Neural cell (in vitro differentiated cells): ENCODE measurements at regions not wholly inside any gene's neighbourhood (a gene's known extent, or its start where the extent isn't known, plus 50 kb on each side); places are given as distances from the start of the nearest gene placed in this dataset.

Experiments
- EZH2 ChIP-seq: fragments of 200-600, 300-800 bp; shearing (Covaris generic), sonication (generic); IDR thresholded peaks from 2 replicates; pipeline ENCODE4 v1.6.1; 2014; ENCODE audit warnings: antibody characterized with exemption, low read length, borderline replicate concordance, mild to moderate bottlenecking; ENCODE audit not compliant: insufficient read depth, poor library complexity, severe bottlenecking
- MXI1 ChIP-seq: fragments of 450-650 bp; conservative IDR thresholded peaks from 2 replicates; pipeline ENCODE4 v1.6.1; 2014; ENCODE audit warnings: antibody characterized with exemption, mild to moderate bottlenecking; ENCODE audit not compliant: poor library complexity, severe bottlenecking
- POLR2AphosphoS5 ChIP-seq: IDR thresholded peaks from 2 replicates; pipeline ENCODE4 v1.6.1; 2012
- RAD21 ChIP-seq: fragments of 450-650 bp; conservative IDR thresholded peaks from 2 replicates; pipeline ENCODE4 v1.6.1; 2014; ENCODE audit warnings: antibody characterized with exemption, mild to moderate bottlenecking, moderate library complexity
- SMC3 ChIP-seq: fragments of 450-650 bp; conservative IDR thresholded peaks from 2 replicates; pipeline ENCODE4 v1.6.1; 2014; ENCODE audit warnings: antibody characterized with exemption, mild to moderate bottlenecking, moderate library complexity; ENCODE audit not compliant: poor library complexity
- TAF1 ChIP-seq: IDR thresholded peaks from 2 replicates; pipeline ENCODE4 v1.6.1; 2012; ENCODE audit warnings: low read depth
- TF ChIP-seq, protein P1 (sequence below): fragments of 450-650 bp; IDR thresholded peaks from 2 replicates; pipeline ENCODE4 v1.5.1; 2014; ENCODE audit warnings: antibody characterized with exemption, mild to moderate bottlenecking, moderate library complexity; ENCODE audit not compliant: poor library complexity, severe bottlenecking
- TF ChIP-seq, protein P2 (sequence below): IDR thresholded peaks from 2 replicates; pipeline ENCODE4 v1.6.1; 2012; ENCODE audit warnings: borderline replicate concordance

DNA sequence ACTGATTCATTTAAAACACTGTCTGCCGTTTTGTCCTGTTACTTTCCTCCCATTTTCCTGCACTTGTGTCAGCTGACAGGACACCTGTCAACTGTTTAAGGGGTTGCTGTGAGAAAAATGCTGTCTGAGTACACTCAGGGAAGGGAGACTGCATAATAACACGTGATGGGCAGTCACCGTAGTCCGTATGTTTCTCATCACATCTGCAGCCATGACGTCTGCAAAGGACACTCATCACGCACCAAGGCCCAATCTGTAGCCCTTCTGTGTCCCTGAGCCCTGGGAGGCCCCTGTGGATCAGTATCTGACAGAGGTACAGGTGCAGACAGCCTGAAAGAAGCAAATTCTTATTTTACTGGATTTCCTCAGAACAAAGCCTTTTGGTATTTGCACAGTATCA, 396.3 kb downstream of the YTHDC2 start:
- TF ChIP-seq, protein P1, sequence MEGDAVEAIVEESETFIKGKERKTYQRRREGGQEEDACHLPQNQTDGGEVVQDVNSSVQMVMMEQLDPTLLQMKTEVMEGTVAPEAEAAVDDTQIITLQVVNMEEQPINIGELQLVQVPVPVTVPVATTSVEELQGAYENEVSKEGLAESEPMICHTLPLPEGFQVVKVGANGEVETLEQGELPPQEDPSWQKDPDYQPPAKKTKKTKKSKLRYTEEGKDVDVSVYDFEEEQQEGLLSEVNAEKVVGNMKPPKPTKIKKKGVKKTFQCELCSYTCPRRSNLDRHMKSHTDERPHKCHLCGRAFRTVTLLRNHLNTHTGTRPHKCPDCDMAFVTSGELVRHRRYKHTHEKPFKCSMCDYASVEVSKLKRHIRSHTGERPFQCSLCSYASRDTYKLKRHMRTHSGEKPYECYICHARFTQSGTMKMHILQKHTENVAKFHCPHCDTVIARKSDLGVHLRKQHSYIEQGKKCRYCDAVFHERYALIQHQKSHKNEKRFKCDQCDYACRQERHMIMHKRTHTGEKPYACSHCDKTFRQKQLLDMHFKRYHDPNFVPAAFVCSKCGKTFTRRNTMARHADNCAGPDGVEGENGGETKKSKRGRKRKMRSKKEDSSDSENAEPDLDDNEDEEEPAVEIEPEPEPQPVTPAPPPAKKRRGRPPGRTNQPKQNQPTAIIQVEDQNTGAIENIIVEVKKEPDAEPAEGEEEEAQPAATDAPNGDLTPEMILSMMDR: no peak
- TF ChIP-seq POLR2AphosphoS5: peak; percentile 61
- TF ChIP-seq EZH2: no peak
- TF ChIP-seq, protein P2, sequence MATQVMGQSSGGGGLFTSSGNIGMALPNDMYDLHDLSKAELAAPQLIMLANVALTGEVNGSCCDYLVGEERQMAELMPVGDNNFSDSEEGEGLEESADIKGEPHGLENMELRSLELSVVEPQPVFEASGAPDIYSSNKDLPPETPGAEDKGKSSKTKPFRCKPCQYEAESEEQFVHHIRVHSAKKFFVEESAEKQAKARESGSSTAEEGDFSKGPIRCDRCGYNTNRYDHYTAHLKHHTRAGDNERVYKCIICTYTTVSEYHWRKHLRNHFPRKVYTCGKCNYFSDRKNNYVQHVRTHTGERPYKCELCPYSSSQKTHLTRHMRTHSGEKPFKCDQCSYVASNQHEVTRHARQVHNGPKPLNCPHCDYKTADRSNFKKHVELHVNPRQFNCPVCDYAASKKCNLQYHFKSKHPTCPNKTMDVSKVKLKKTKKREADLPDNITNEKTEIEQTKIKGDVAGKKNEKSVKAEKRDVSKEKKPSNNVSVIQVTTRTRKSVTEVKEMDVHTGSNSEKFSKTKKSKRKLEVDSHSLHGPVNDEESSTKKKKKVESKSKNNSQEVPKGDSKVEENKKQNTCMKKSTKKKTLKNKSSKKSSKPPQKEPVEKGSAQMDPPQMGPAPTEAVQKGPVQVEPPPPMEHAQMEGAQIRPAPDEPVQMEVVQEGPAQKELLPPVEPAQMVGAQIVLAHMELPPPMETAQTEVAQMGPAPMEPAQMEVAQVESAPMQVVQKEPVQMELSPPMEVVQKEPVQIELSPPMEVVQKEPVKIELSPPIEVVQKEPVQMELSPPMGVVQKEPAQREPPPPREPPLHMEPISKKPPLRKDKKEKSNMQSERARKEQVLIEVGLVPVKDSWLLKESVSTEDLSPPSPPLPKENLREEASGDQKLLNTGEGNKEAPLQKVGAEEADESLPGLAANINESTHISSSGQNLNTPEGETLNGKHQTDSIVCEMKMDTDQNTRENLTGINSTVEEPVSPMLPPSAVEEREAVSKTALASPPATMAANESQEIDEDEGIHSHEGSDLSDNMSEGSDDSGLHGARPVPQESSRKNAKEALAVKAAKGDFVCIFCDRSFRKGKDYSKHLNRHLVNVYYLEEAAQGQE: no peak
- no peak for TF ChIP-seq TAF1
- no peak for TF ChIP-seq SMC3
- no peak for TF ChIP-seq RAD21
- TF ChIP-seq MXI1: no peak
